Eye (tissue), 1 donor: ENCODE measurements at regions not wholly inside any gene's neighbourhood (a gene's known extent, or its start where the extent isn't known, plus 50 kb on each side); places are given as distances from the start of the nearest gene placed in this dataset.
"Not testable (repeated sequence)": the region's sequence is repeated elsewhere in the genome, so short reads cannot be mapped to it uniquely, and the experiment has no call there.

Experiments
- DNase-seq: peaks from one replicate; pipeline ENCODE4 v3.0.0-alpha.2; 2015

- no peak for DNase-seq
These were observed 67.8 kb upstream of the DNAJC1 start for GRCh38 chr10:22071332-22071731.

DNA sequence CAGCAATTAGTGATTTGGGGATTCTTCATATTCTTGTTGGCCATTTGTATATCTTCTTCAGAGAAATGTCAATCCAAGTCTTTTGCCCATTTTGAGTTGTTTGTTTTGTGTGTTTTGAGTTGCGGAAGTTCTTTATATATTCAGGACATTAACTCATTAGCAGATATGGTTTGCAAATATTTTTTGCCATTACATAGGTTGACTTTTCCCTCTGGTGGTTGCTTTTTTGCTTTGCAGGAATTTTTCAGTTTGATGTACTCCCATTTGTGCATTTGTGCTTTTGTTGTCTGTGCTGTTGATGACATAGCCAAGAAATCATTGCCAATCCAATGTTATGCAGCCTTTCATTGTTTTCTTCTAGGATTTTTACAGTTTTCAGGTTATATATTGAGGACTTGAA is 63.6 kb upstream of the DNAJC1 start:
- DNase-seq = no peak

DNA sequence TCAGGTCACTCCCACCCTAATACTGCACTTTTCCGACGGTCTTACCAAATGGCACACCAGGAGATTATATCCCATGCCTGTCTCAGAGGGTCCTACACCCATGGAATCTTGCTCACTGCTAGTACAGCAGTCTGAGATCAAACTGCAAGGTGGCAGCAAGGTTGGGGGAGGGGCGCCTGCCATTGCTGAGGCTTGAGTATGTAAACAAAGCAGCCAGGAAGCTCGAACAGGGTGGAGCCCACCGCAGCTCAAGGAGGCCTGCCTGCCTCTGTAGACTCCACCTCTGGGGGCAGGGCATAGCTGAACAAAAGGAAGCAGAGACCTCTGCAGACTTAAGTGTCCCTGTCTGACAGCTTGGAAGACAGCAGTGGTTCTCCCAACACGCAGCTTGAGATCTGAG is 57.5 kb upstream of the DNAJC1 start:
- DNase-seq = not testable (repeated sequence)

DNA sequence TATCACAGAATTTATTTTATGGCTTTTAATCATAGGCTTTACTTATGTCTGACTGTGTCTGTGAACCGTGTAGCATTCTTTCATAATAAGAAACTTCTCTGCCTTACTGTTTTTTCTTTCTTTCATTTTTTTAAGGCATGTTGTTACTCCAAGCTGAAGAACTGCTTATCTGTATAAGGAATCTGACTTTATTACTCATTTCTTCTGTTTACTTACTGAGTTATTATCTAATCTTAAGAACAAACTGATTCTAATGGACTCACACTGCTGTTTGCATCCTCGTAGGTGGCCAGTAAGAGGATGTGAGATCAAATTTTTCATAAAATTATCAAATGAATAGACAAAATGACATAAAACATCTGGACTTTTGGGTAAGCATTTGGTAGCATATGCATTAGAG is 54.7 kb upstream of the DNAJC1 start:
- DNase-seq = no peak

GRCh38 chr10:22054961-22055360 is 51.4 kb upstream of the DNAJC1 start:
- no peak for DNase-seq
